AG09319 (cell line): ENCODE measurements at regions not wholly inside any gene's neighbourhood (a gene's known extent, or its start where the extent isn't known, plus 50 kb on each side); places are given as distances from the start of the nearest gene placed in this dataset.

Experiments
- DNase-seq: peaks from one replicate; pipeline ENCODE4 v3.0.0-alpha.2; 2010; ENCODE audit warnings: low read depth; ENCODE audit errors: extremely low read depth
- CTCF ChIP-seq: IDR thresholded peaks from 2 replicates; pipeline ENCODE4 v1.5.1; 2011; ENCODE audit warnings: low read depth, mild to moderate bottlenecking, inconsistent platforms, low read length, moderate library complexity

- DNase-seq, result no peak
- TF ChIP-seq CTCF, result no peak
These were observed 81.3 kb upstream of the COL21A1 start for GRCh38 chr6:56328728-56329090.

- DNase-seq, result no peak
- TF ChIP-seq CTCF, result no peak
These were observed 80.8 kb upstream of the COL21A1 start for GRCh38 chr6:56327946-56328727.

- no peak for DNase-seq
These were observed 77.0 kb upstream of the COL21A1 start for GRCh38 chr6:56324396-56324795.

GRCh38 chr6:56318851-56319250 lies 71.5 kb upstream of the COL21A1 start:
- no peak for DNase-seq
- TF ChIP-seq CTCF, result no peak

More at GRCh38 chr6:56324396-56324795, 77.0 kb upstream of the COL21A1 start:
- TF ChIP-seq CTCF, result no peak

- DNase-seq, result no peak
- peak; percentile 85 for TF ChIP-seq CTCF
These were observed 67.5 kb upstream of the COL21A1 start for GRCh38 chr6:56314683-56315523.

GRCh38 chr6:56311533-56312448 lies 64.4 kb upstream of the COL21A1 start:
- no peak for TF ChIP-seq CTCF
- DNase-seq, result no peak
